Loucy (cell line): ENCODE measurements at regions not wholly inside any gene's neighbourhood (a gene's known extent, or its start where the extent isn't known, plus 50 kb on each side); places are given as distances from the start of the nearest gene placed in this dataset.

Source experiments
- CTCF ChIP-seq: fragments of 200-600 bp; sonication (generic); conservative IDR thresholded peaks from 2 replicates; pipeline ENCODE4 v1.5.1; 2014; ENCODE audit warnings: mild to moderate bottlenecking, antibody characterized with exemption, low read length
- EZH2phosphoT487 ChIP-seq: fragments of 200-600 bp; IDR thresholded peaks from 2 replicates; pipeline ENCODE4 v1.6.1; 2018; ENCODE audit warnings: antibody characterized with exemption, mild to moderate bottlenecking, moderate library complexity, borderline replicate concordance

DNA sequence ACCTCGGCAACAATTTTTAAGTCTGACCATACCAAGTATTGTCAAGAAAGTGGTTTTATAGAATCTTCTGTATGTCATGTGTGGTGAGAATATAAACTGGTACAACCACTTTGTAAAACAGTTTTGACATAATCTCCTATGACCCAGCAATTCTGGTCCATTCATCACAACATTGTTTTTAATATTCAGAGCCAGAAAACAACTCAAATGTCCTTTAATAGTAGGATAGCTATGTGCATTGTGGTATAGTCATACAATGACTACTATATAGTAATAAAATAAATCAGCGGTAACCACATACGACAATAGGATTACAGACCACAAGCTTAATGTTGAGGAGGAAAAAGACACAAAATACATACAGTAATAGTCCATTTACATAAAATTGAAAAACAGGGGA lies 175.2 kb upstream of the SPATS2L start:
- TF ChIP-seq CTCF (no peak), EZH2phosphoT487 (no peak)
